Transverse colon (tissue), 4 donors: ENCODE measurements at regions not wholly inside any gene's neighbourhood (a gene's known extent, or its start where the extent isn't known, plus 50 kb on each side); places are given as distances from the start of the nearest gene placed in this dataset.
A peak's percentile ranks its signal among the peaks of the same experiment; 100 is the strongest.

Source experiments
- CTCF ChIP-seq, 5 experiments: fragments of 200-600 bp in 3 of 5; fragments of 450-650 bp in 2 of 5; sonication (generic) in 3 of 5; IDR thresholded peaks; 1 replicate in 2 of 5; 2 replicates in 3 of 5; pipeline ENCODE4 v1.5.1; 2016 to 2017; ENCODE audit warnings: antibody characterized with exemption in 5 of 5, inconsistent platforms in 3 of 5, mild to moderate bottlenecking in 2 of 5, moderate library complexity in 1 of 5
- EP300 ChIP-seq: sonication (generic); formaldehyde crosslinking; IDR thresholded peaks from one replicate; pipeline ENCODE4 v1.6.1; 2017; ENCODE audit warnings: antibody characterized with exemption, low read depth
- POLR2A ChIP-seq: fragments of 450-650 bp; IDR thresholded peaks from one replicate; pipeline ENCODE4 v1.6.1; 2016; ENCODE audit warnings: antibody characterized with exemption, mild to moderate bottlenecking, moderate library complexity
- POLR2AphosphoS5 ChIP-seq, 3 donors: sonication (generic); formaldehyde crosslinking; IDR thresholded peaks; one replicate each; pipeline ENCODE4 v1.6.1; 2016; ENCODE audit warnings: antibody characterized with exemption in 3 of 3

- TF ChIP-seq CTCF (IDR thresholded peaks at IDR 0.05) (no peak), POLR2AphosphoS5 (IDR thresholded peaks at IDR 0.05) (peak in 1 of 3 donors; percentile 31), EP300 (no peak), POLR2A (no peak)
Measured at GRCh38 chr3:177906126-177906511, 630.1 kb upstream of the KCNMB2 start.
